ENCODE measurements at regions not wholly inside any gene's neighbourhood (a gene's known extent, or its start where the extent isn't known, plus 50 kb on each side); places are given as distances from the start of the nearest gene placed in this dataset.

DNA sequence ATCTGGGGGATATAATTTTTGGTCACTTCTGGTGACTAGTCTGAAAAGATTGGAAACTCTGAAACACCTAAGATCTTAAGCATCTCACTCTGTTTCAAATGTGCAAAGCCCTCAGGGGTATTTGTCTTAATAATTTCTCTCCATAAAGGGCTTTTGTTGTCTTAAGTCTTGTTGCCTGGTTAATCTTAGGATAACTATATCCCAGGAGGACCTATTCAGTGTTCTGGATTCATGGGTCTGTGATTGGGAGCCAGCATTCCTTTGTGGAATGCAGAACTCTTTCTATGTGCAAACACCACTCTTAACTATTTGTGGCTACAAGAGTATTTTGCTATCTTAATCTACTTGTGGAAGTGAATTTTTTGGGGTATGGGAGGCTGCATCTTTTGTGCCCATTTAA, 1573.0 kb upstream of the PRMT6 start:
- no peaks in the 10 kb centered on the region for H4K20me1 ChIP-seq (ENCODE audit: control insufficient read depth, insufficient read depth, insufficient read length)
- no peak overlapping the region for H2BK20ac ChIP-seq (ENCODE audit: low read depth, low read length, poor library complexity, severe bottlenecking)
- H3K23me2 ChIP-seq (ENCODE audit: insufficient read length, low read depth, low read length, poor library complexity, severe bottlenecking): no peaks in the 10 kb centered on the region
- no peak overlapping the region for H3K4me2 ChIP-seq (ENCODE audit: insufficient read depth, insufficient read length, low read length)
- no peak overlapping the region for H4K8ac ChIP-seq (replicated peaks; ENCODE audit: insufficient read length, low read depth, low read length)
- H2AK5ac ChIP-seq (ENCODE audit: insufficient read length, low read length): no peak overlapping the region
- peaks cover 0 to 4% of the 10 kb centered on the region in 2 experiments; a peak in 2 of 5 replicates for H3K9me3 Mint-ChIP-seq
- no peak overlapping the region for H2AFZ ChIP-seq (ENCODE audit: low read length)
- H2BK12ac ChIP-seq (ENCODE audit: insufficient read length, low read depth, low read length): no peak overlapping the region
- H2BK5ac ChIP-seq (ENCODE audit: insufficient read length, low read length): no peak overlapping the region
- H3K4me3 Mint-ChIP-seq: no peak overlapping the region
- H3K27me3 Mint-ChIP-seq (ENCODE audit: low read depth): no peaks in the 10 kb centered on the region
- no peak overlapping the region for H3K4ac ChIP-seq (ENCODE audit: low read depth, low read length)
- H2BK15ac ChIP-seq (ENCODE audit: low read depth, low read length): no peak overlapping the region
- no peak overlapping the region for H3K27ac Mint-ChIP-seq
- H3K9ac ChIP-seq (ENCODE audit: extremely low read depth, insufficient read length, low read length): no peak overlapping the region
- H3K23ac ChIP-seq (ENCODE audit: insufficient read length, low read depth, low read length): no peak overlapping the region
- no peaks in the 10 kb centered on the region for H3K4me1 ChIP-seq (ENCODE audit: insufficient read depth, low read length)
- H4K91ac ChIP-seq (ENCODE audit: insufficient read length, low read depth, low read length): no peak overlapping the region
- no peak overlapping the region for H3T11ph ChIP-seq (ENCODE audit: low read length)
- H3K14ac ChIP-seq (ENCODE audit: insufficient read depth, low read length): no peak overlapping the region
- TF ChIP-seq, protein P1, sequence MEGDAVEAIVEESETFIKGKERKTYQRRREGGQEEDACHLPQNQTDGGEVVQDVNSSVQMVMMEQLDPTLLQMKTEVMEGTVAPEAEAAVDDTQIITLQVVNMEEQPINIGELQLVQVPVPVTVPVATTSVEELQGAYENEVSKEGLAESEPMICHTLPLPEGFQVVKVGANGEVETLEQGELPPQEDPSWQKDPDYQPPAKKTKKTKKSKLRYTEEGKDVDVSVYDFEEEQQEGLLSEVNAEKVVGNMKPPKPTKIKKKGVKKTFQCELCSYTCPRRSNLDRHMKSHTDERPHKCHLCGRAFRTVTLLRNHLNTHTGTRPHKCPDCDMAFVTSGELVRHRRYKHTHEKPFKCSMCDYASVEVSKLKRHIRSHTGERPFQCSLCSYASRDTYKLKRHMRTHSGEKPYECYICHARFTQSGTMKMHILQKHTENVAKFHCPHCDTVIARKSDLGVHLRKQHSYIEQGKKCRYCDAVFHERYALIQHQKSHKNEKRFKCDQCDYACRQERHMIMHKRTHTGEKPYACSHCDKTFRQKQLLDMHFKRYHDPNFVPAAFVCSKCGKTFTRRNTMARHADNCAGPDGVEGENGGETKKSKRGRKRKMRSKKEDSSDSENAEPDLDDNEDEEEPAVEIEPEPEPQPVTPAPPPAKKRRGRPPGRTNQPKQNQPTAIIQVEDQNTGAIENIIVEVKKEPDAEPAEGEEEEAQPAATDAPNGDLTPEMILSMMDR (conservative IDR thresholded peaks at IDR 0.05): no peak
- no peak for DNase-seq
- no peaks in the 10 kb centered on the region for H3K79me1 ChIP-seq (ENCODE audit: insufficient read depth, low read depth, low read length, poor library complexity, severe bottlenecking)
- H2BK120ac ChIP-seq (ENCODE audit: low read depth, low read length, poor library complexity, severe bottlenecking): no peak overlapping the region
- H3K79me2 ChIP-seq (ENCODE audit: insufficient read depth, low read length): no peaks in the 10 kb centered on the region
- no peaks in the 10 kb centered on the region for H3K4me1 Mint-ChIP-seq
- H3K9me3 ChIP-seq (ENCODE audit: control insufficient read depth, low read depth, low read length): no peaks in the 10 kb centered on the region
- no peak overlapping the region for H3K18ac ChIP-seq (ENCODE audit: insufficient read length, low read depth, low read length)
- H3K27ac ChIP-seq (ENCODE audit: insufficient read length, low read depth, low read length): no peak overlapping the region
- no peak overlapping the region for H4K5ac ChIP-seq (ENCODE audit: insufficient read length, low read depth, low read length)
- H3K36me3 Mint-ChIP-seq (ENCODE audit: insufficient read depth in 1 of 3, low read depth in 3 of 3): no peaks in the 10 kb centered on the region; a peak in 1 of 7 replicates
- no peaks in the 10 kb centered on the region for H3K27me3 ChIP-seq (ENCODE audit: insufficient read depth, low read length)
- no peak overlapping the region for H3K56ac ChIP-seq (ENCODE audit: insufficient read length, low read depth, low read length)

Data from H9 (cell line).